Neutrophil (primary cell): ENCODE measurements at regions not wholly inside any gene's neighbourhood (a gene's known extent, or its start where the extent isn't known, plus 50 kb on each side); places are given as distances from the start of the nearest gene placed in this dataset.
"Not testable (repeated sequence)": the region's sequence is repeated elsewhere in the genome, so short reads cannot be mapped to it uniquely, and the experiment has no call there.

Experiments
- H3K27ac ChIP-seq: fragments of 200-600 bp; sonication (generic); 2 replicates; pipeline ENCODE4 v1.5.1; 2016; ENCODE audit warnings: mild to moderate bottlenecking, moderate library complexity
- H3K27me3 ChIP-seq: fragments of 200-600 bp; sonication (generic); 2 replicates; pipeline ENCODE4 v1.6.0; 2016; ENCODE audit warnings: mild to moderate bottlenecking
- H3K36me3 ChIP-seq: fragments of 200-600 bp; sonication (generic); 2 replicates; pipeline ENCODE4 v1.5.1; 2017
- H3K4me1 ChIP-seq, 2 experiments: fragments of 200-600 bp in 1 of 2; sonication (generic) in 1 of 2; 1 replicate in 1 of 2; 2 replicates in 1 of 2; pipeline versions ENCODE4 v1.5.1 to v1.6.1; 2013 to 2016; ENCODE audit warnings: low read depth in 1 of 2, low read length in 1 of 2, mild to moderate bottlenecking in 1 of 2, moderate library complexity in 1 of 2; ENCODE audit not compliant: control insufficient read depth in 1 of 2, insufficient read depth in 1 of 2
- H3K4me3 ChIP-seq, 2 experiments: fragments of 200-600 bp in 1 of 2; sonication (generic) in 1 of 2; 1 replicate in 1 of 2; 2 replicates in 1 of 2; pipeline ENCODE4 v1.5.1; 2013 to 2016; ENCODE audit warnings: low read depth in 1 of 2, low read length in 1 of 2, mild to moderate bottlenecking in 1 of 2, moderate library complexity in 1 of 2
- H3K9me3 ChIP-seq: fragments of 200-600 bp; sonication (generic); 2 replicates; pipeline ENCODE4 v1.5.1; 2016
- CTCF ChIP-seq: fragments of 200-600 bp; sonication (generic); IDR thresholded peaks from 2 replicates; pipeline ENCODE4 v1.5.1; 2016; ENCODE audit warnings: antibody characterized with exemption

DNA sequence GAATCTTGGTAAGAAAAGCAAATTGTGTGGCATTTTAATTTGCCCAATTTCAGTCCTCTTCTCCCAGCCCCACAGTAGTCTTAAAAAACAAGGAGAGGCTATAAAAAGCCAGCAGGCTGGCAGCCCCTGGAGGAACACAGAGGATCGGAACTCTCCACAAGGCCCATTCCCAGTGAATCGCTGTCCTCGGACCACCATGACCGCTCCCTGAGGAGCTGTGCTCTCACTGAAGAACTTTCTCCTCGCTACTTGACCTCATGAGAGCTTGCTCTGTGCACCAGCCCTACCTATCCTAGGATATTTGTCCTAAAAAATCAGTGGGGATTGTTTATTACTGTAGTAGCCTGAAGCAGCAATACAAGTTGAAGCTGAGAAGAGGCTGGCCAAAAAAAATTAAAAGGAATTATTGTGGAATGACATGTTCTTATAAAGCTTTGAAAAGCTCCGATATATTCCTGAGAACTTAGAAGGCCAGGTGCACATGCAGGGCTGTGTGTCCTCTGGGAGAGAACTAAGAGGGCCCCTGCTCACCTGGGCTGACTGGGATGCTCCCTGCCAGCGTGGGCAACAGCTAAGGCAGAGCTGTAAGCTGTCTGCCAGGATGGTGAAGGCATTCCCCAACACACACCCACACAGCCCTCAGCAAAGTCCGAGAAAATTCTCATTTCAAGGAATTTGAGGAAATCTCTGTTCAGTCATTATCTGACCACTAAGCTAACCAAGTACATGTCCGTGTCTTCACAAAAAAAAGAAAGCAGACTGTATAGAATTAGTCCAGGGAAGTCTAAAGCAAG, 148.8 kb upstream of the SFSWAP start:
- no peaks in the 10 kb centered on the region for H3K36me3 ChIP-seq
- TF ChIP-seq CTCF = no peak
- no peaks in the 10 kb centered on the region for H3K9me3 ChIP-seq
- no peak overlapping the region for H3K27ac ChIP-seq
- H3K4me1 ChIP-seq = no peaks in the 10 kb centered on the region
- H3K27me3 ChIP-seq = no peaks in the 10 kb centered on the region
- H3K4me3 ChIP-seq = no peak overlapping the region

- not testable (repeated sequence) for H3K4me1 ChIP-seq, H3K36me3 ChIP-seq, H3K4me3 ChIP-seq, H3K9me3 ChIP-seq, H3K27ac ChIP-seq, H3K27me3 ChIP-seq
Measured at GRCh38 chr12:131564138-131564727, 146.7 kb upstream of the SFSWAP start.

- Histone ChIP-seq H3K9me3 (no peaks in the 10 kb centered on the region), H3K4me1 (no peaks in the 10 kb centered on the region), H3K27ac (no peak overlapping the region), H3K36me3 (no peaks in the 10 kb centered on the region), H3K4me3 (no peak overlapping the region), H3K27me3 (no peaks in the 10 kb centered on the region)
- no peak for TF ChIP-seq CTCF
Measured at GRCh38 chr12:131564845-131565244, 146.0 kb upstream of the SFSWAP start.

- Histone ChIP-seq H3K36me3 (no peaks in the 10 kb centered on the region), H3K27ac (no peak overlapping the region), H3K4me3 (no peak overlapping the region), H3K27me3 (no peaks in the 10 kb centered on the region), H3K9me3 (no peaks in the 10 kb centered on the region), H3K4me1 (no peaks in the 10 kb centered on the region)
- no peak for TF ChIP-seq CTCF
Measured at GRCh38 chr12:131565267-131566015, 145.4 kb upstream of the SFSWAP start.

DNA sequence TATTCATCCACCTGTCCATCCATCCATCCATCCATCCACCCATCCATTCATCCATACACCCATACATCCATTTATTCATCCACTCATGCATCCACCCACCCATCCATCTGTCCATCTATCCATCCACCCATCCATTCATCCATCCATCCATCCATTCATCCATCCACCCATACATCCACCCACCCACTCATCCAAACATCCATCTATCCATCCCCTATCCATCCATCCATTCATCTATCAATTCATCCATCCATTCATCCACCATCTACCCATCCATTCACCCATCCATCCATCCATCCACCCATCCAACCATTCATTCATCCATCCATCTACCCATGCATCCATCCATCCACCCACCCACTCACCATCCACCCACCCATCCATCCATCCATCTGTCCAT, 142.6 kb upstream of the SFSWAP start:
- Histone ChIP-seq H3K36me3 (no peaks in the 10 kb centered on the region), H3K4me1 (no peaks in the 10 kb centered on the region), H3K27me3 (no peaks in the 10 kb centered on the region), H3K4me3 (no peak overlapping the region), H3K9me3 (no peaks in the 10 kb centered on the region), H3K27ac (no peak overlapping the region)
- no peak for TF ChIP-seq CTCF

- Histone ChIP-seq H3K4me1 (no peaks in the 10 kb centered on the region), H3K4me3 (no peak overlapping the region), H3K9me3 (no peaks in the 10 kb centered on the region), H3K36me3 (no peaks in the 10 kb centered on the region), H3K27me3 (no peaks in the 10 kb centered on the region), H3K27ac (no peak overlapping the region)
- TF ChIP-seq CTCF = no peak
Measured at GRCh38 chr12:131570596-131570995, 140.3 kb upstream of the SFSWAP start.
